Breast epithelium (tissue), 3 donors: ENCODE measurements at regions not wholly inside any gene's neighbourhood (a gene's known extent, or its start where the extent isn't known, plus 50 kb on each side); places are given as distances from the start of the nearest gene placed in this dataset.

Experiments
- CTCF ChIP-seq, 3 donors: fragments of 450-650 bp; IDR thresholded peaks; one replicate each; pipeline ENCODE4 v1.5.1; 2016 to 2017; ENCODE audit warnings: antibody characterized with exemption in 3 of 3, mild to moderate bottlenecking in 3 of 3, moderate library complexity in 3 of 3
- POLR2A ChIP-seq: fragments of 450-650 bp; IDR thresholded peaks from one replicate; pipeline ENCODE4 v1.6.1; 2016; ENCODE audit warnings: antibody characterized with exemption, mild to moderate bottlenecking, moderate library complexity
- POLR2AphosphoS5 ChIP-seq, 3 donors: sonication (generic); formaldehyde crosslinking; IDR thresholded peaks; one replicate each; pipeline ENCODE4 v1.6.1; 2017; ENCODE audit warnings: antibody characterized with exemption in 3 of 3

- no peak for TF ChIP-seq POLR2AphosphoS5 (IDR thresholded peaks at IDR 0.05)
- TF ChIP-seq CTCF (IDR thresholded peaks at IDR 0.05), result no peak
- no peak for TF ChIP-seq POLR2A
Observed at GRCh38 chr7:79953130-79953529, 181.5 kb upstream of the GNAI1 start.
